HepG2 (cell line): ENCODE measurements at regions not wholly inside any gene's neighbourhood (a gene's known extent, or its start where the extent isn't known, plus 50 kb on each side); places are given as distances from the start of the nearest gene placed in this dataset.

ENCODE experiments used
- ATAC-seq: fragments of 200-7000 bp; cut with Tn5 transposase; 3 replicates; pipeline ENCODE4 v1.9.1; 2020; ENCODE audit warnings: mild to moderate bottlenecking, moderate library complexity
- BruUV-seq: library from RNA; stranded (reverse); fragments of 400-500 nt; replicated peaks from 2 replicates; lab custom pipeline; 2021; lab: Mats Ljungman, UMichigan
- CTCF ChIA-PET: fragments of 300-600 bp; formaldehyde crosslinking; extraction: SDS; loops from one replicate; lab custom pipeline; 2021; ENCODE audit warnings: low total read pairs, inconsistent platforms, low intra/inter-chr PET ratio; lab: Yijun Ruan, JAX
- POLR2A ChIA-PET: fragments of 350-600 bp; sonication (Branson Sonifier 250); formaldehyde crosslinking; loops from one replicate; lab custom pipeline; 2020; ENCODE audit warnings: antibody characterized with exemption, inconsistent platforms; lab: Yijun Ruan, JAX
- DNase-seq: peaks from one replicate; pipeline ENCODE4 v3.0.0-alpha.2; 2015; ENCODE audit warnings: low spot score
- FAIRE-seq: peaks from 3 replicates; lab custom pipeline; 2011; peaks lifted over from hg19 to GRCh38; lab: Jason Lieb, UNC
- H2AFZ ChIP-seq: one replicate; pipeline ENCODE4 v1.6.1; 2011; ENCODE audit warnings: low read length, inconsistent platforms
- H3K27ac ChIP-seq: fragments of 300-600 bp; 3 replicates; pipeline ENCODE4 v1.8.0; 2011; ENCODE audit warnings: mixed run types, mild to moderate bottlenecking, mixed read lengths, low read length, inconsistent platforms; ENCODE audit not compliant: insufficient read depth; ENCODE audit errors: extremely low read length
- H3K27me3 ChIP-seq, 2 experiments: fragments of 200-600 bp in 1 of 2; 2 replicates in 1 of 2; 3 replicates in 1 of 2; pipeline versions ENCODE4 v1.6.0 to v1.8.0; 2011; ENCODE audit warnings: low read length in 2 of 2, mild to moderate bottlenecking in 2 of 2, moderate library complexity in 2 of 2, inconsistent platforms in 1 of 2; ENCODE audit not compliant: insufficient read depth in 2 of 2, control insufficient read depth in 1 of 2
- H3K36me3 ChIP-seq, 2 experiments: fragments of 200-600 bp in 1 of 2; replicated peaks in 1 of 2; 2 replicates in 1 of 2; 3 replicates in 1 of 2; pipeline versions ENCODE4 v1.5.1 to v1.8.0; 2011; ENCODE audit warnings: low read length in 2 of 2, inconsistent platforms in 1 of 2; ENCODE audit not compliant: insufficient read depth in 2 of 2, control insufficient read depth in 1 of 2
- H3K4me1 ChIP-seq: 2 replicates; pipeline ENCODE4 v1.5.1; 2012; ENCODE audit warnings: low read length, inconsistent platforms; ENCODE audit not compliant: insufficient read depth
- H3K4me2 ChIP-seq: 2 replicates; pipeline ENCODE4 v1.6.0; 2011; ENCODE audit warnings: low read depth, low read length, inconsistent platforms
- H3K4me3 ChIP-seq, 3 experiments: fragments of 200-600 bp in 1 of 3; sonication (generic), shearing (Covaris generic) in 1 of 3; replicated peaks in 1 of 3; 2 replicates each; pipeline ENCODE4 v1.5.1; 2011 to 2016; ENCODE audit warnings: low read length in 3 of 3, inconsistent platforms in 2 of 3, low read depth in 2 of 3, mild to moderate bottlenecking in 2 of 3, control low read depth in 1 of 3, mixed read lengths in 1 of 3; ENCODE audit not compliant: insufficient read depth in 1 of 3
- H3K79me2 ChIP-seq: one replicate; pipeline ENCODE4 v1.6.1; 2011; ENCODE audit warnings: low read length, inconsistent platforms; ENCODE audit not compliant: insufficient read depth
- H3K9ac ChIP-seq: 2 replicates; pipeline ENCODE4 v1.6.0; 2011; ENCODE audit warnings: mild to moderate bottlenecking, low read depth, low read length, inconsistent platforms; ENCODE audit not compliant: insufficient read depth
- H3K9me3 ChIP-seq: 2 replicates; pipeline ENCODE4 v1.5.1; 2012; ENCODE audit warnings: mild to moderate bottlenecking, low read length
- H4K20me1 ChIP-seq: 2 replicates; pipeline ENCODE4 v1.6.0; 2011; ENCODE audit warnings: inconsistent platforms, mild to moderate bottlenecking, low read length, moderate library complexity; ENCODE audit not compliant: insufficient read depth
- FOXC1 ChIP-seq: sonication (generic); formaldehyde crosslinking; IDR thresholded peaks from 2 replicates; pipeline ENCODE4 v1.8.0; 2022; ENCODE audit warnings: mild to moderate bottlenecking, missing genetic modification reagents, borderline replicate concordance
- HCFC1 ChIP-seq: fragments of 150-350 bp; IDR thresholded peaks from 2 replicates; pipeline ENCODE4 v1.6.1; 2014; ENCODE audit warnings: low read depth, low read length
- HNRNPUL1 ChIP-seq: fragments of 200-400 bp; formaldehyde crosslinking; IDR thresholded peaks from 2 replicates; pipeline ENCODE4 v1.6.1; 2017; ENCODE audit warnings: low read depth, mild to moderate bottlenecking, low read length, moderate library complexity
- HOXA5 ChIP-seq: sonication (generic); formaldehyde crosslinking; IDR thresholded peaks from 2 replicates; pipeline ENCODE4 v1.4.0; 2020; ENCODE audit warnings: missing genetic modification reagents
- MYC ChIP-seq: sonication (generic); formaldehyde crosslinking; IDR thresholded peaks from 2 replicates; pipeline ENCODE4 v1.9.0; 2021; ENCODE audit warnings: missing genetic modification reagents, borderline replicate concordance
- NCOR1 ChIP-seq: fragments of 200-600 bp; sonication (generic); IDR thresholded peaks from 2 replicates; pipeline ENCODE4 v1.7.0; 2017; ENCODE audit warnings: antibody characterized with exemption, low read length, borderline replicate concordance
- NKX3-1 ChIP-seq: sonication (generic); formaldehyde crosslinking; IDR thresholded peaks from 2 replicates; pipeline ENCODE4 v1.5.0; 2020; ENCODE audit warnings: missing genetic modification reagents
- NR2C2 ChIP-seq: sonication (generic); formaldehyde crosslinking; IDR thresholded peaks from 2 replicates; pipeline ENCODE4 v1.4.0; 2020; ENCODE audit warnings: missing genetic modification reagents, mild to moderate bottlenecking, moderate library complexity, borderline replicate concordance
- NRL ChIP-seq: sonication (generic); formaldehyde crosslinking; IDR thresholded peaks from 2 replicates; pipeline ENCODE4 v1.5.0; 2020; ENCODE audit warnings: missing genetic modification reagents, mild to moderate bottlenecking, moderate library complexity, borderline replicate concordance
- PCBP2 ChIP-seq: fragments of 200-400 bp; formaldehyde crosslinking; optimal IDR thresholded peaks from 2 replicates; pipeline ENCODE3; 2018; ENCODE audit warnings: low read length, low read depth; ENCODE audit not compliant: poor library complexity, severe bottlenecking
- PLRG1 ChIP-seq: fragments of 450-650 bp; conservative IDR thresholded peaks from 2 replicates; pipeline ENCODE4 v1.6.1; 2016
- PRPF4 ChIP-seq: fragments of 200-400 bp; formaldehyde crosslinking; IDR thresholded peaks from 2 replicates; pipeline ENCODE4 v1.6.1; 2016; ENCODE audit warnings: low read length, low read depth; ENCODE audit not compliant: poor library complexity, severe bottlenecking
- SOX5 ChIP-seq: IDR thresholded peaks from 2 replicates; pipeline ENCODE4 v1.6.1; 2016; ENCODE audit warnings: borderline replicate concordance
- SRF ChIP-seq: IDR thresholded peaks from 2 replicates; pipeline ENCODE4 v1.6.1; 2011; ENCODE audit warnings: mild to moderate bottlenecking, low read depth, low read length, moderate library complexity
- STAT6 ChIP-seq: sonication (generic); formaldehyde crosslinking; IDR thresholded peaks from 2 replicates; pipeline ENCODE4 v1.4.0; 2020; ENCODE audit warnings: missing genetic modification reagents, mild to moderate bottlenecking, borderline replicate concordance
- ZFP37 ChIP-seq: sonication (generic); formaldehyde crosslinking; IDR thresholded peaks from 2 replicates; pipeline ENCODE4 v1.4.0; 2020; ENCODE audit warnings: missing genetic modification reagents, borderline replicate concordance
- ZFP82 ChIP-seq: sonication (generic); formaldehyde crosslinking; IDR thresholded peaks from 2 replicates; pipeline ENCODE4 v1.5.1; 2020; ENCODE audit warnings: mild to moderate bottlenecking, missing genetic modification reagents, borderline replicate concordance
- ZKSCAN8 ChIP-seq: IDR thresholded peaks from 2 replicates; pipeline ENCODE4 v1.6.1; 2016; ENCODE audit warnings: borderline replicate concordance, missing genetic modification reagents, missing compliant biosample characterization
- ZNF414 ChIP-seq: sonication (generic); formaldehyde crosslinking; IDR thresholded peaks from 2 replicates; pipeline ENCODE4 v1.5.0; 2020; ENCODE audit warnings: missing genetic modification reagents
- WGBS: methylation state at CpG from one replicate; pipeline ENCODE4 v1.1.6; 2017; ENCODE audit warnings: low lambda C conversion rate; 5-methylcytosine and 5-hydroxymethylcytosine counted together
- in situ Hi-C: cut with HindIII; loops from 2 replicates; pipeline ENCODE4 v1.10.0; 2017; ENCODE audit warnings: low pct_unique_long_range_greater_than_20kb; ENCODE audit not compliant: extremely low pct_ligation_motif_present
- intact Hi-C: fragments of 100-400 bp; cut with micrococcal nuclease; formaldehyde crosslinking; loops from one replicate; pipeline ENCODE4 v1.10.0; 2022; ENCODE audit not compliant: unreplicated experiment

- WGBS: no CpG with 5 or more reads among the region's 2 CpGs
- no peak for TF ChIP-seq SOX5 (CRISPR knock-in tag)
- TF ChIP-seq ZKSCAN8 (CRISPR knock-in tag): no peak
- TF ChIP-seq NCOR1: no peak
- TF ChIP-seq PLRG1: no peak
- no peak for TF ChIP-seq NKX3-1 (CRISPR knock-in tag)
- TF ChIP-seq SRF: no peak
- no peak for TF ChIP-seq MYC
- Histone ChIP-seq H3K9ac (no peak overlapping the region), H4K20me1 (no peaks in the 10 kb centered on the region), H3K9me3 (no peaks in the 10 kb centered on the region), H3K4me3 (no peak overlapping the region), H3K27me3 (no peaks in the 10 kb centered on the region), H3K4me1 (no peaks in the 10 kb centered on the region), H2AFZ (no peak overlapping the region), H3K4me2 (no peak overlapping the region), H3K79me2 (no peaks in the 10 kb centered on the region), H3K27ac (no peak overlapping the region), H3K36me3 (no peaks in the 10 kb centered on the region)
- FAIRE-seq (no peak), DNase-seq (no peak), ATAC-seq (no peak)
- CTCF ChIA-PET: no interaction called here
- intact Hi-C loops (no loop called here), in situ Hi-C loops (no loop called here)
- no TSS peak for BruUV-seq
- POLR2A ChIA-PET: no interaction called here
These were observed 218.2 kb upstream of the FMR1 start for GRCh38 chrX:147693511-147693910.

- FAIRE-seq: no peak
- in situ Hi-C loops (no loop called here), intact Hi-C loops (no loop called here)
- Histone ChIP-seq H3K9ac (no peak overlapping the region), H3K4me3 (no peak overlapping the region), H3K79me2 (no peaks in the 10 kb centered on the region), H3K9me3 (no peaks in the 10 kb centered on the region), H4K20me1 (no peaks in the 10 kb centered on the region), H2AFZ (no peak overlapping the region), H3K27ac (no peak overlapping the region), H3K27me3 (no peaks in the 10 kb centered on the region), H3K4me2 (no peak overlapping the region), H3K36me3 (no peaks in the 10 kb centered on the region), H3K4me1 (no peaks in the 10 kb centered on the region)
- WGBS: 0% methylated on average over 1 of the region's 2 CpGs
- ChIA-PET CTCF (no interaction called here), POLR2A (no interaction called here)
- no TSS peak for BruUV-seq
- DNase-seq: no peak
- no peak for ATAC-seq
- no peak for TF ChIP-seq FOXC1 (CRISPR knock-in tag)
- TF ChIP-seq NRL (CRISPR knock-in tag): no peak
- no peak for TF ChIP-seq PCBP2
- no peak for TF ChIP-seq NR2C2
- no peak for TF ChIP-seq PRPF4
- TF ChIP-seq HNRNPUL1: no peak
- no peak for TF ChIP-seq ZFP82 (CRISPR knock-in tag)
- no peak for TF ChIP-seq HCFC1
- no peak for TF ChIP-seq HOXA5 (CRISPR knock-in tag)
- TF ChIP-seq ZNF414 (CRISPR knock-in tag): no peak
- no peak for TF ChIP-seq ZFP37 (CRISPR knock-in tag)
- no peak for TF ChIP-seq STAT6
These were observed 212.7 kb upstream of the FMR1 start for GRCh38 chrX:147699061-147699460.
